Gastroesophageal sphincter (tissue), 4 donors: ENCODE measurements at regions not wholly inside any gene's neighbourhood (a gene's known extent, or its start where the extent isn't known, plus 50 kb on each side); places are given as distances from the start of the nearest gene placed in this dataset.

Source experiments
- ATAC-seq: fragments of 150-250 bp; one replicate; pipeline ENCODE4 v1.9.1; 2016; ENCODE audit warnings: mild to moderate bottlenecking, moderate library complexity
- H3K27ac ChIP-seq, 4 donors: fragments of 200-600 bp; sonication (generic) in 3 of 4; 1 replicate in 3 of 4; 2 replicates in 1 of 4; pipeline ENCODE4 v1.5.1; 2016 to 2019
- H3K27me3 ChIP-seq: fragments of 200-600 bp; sonication (generic); one replicate; pipeline ENCODE4 v1.5.1; 2019
- H3K36me3 ChIP-seq, 2 donors: fragments of 200-600 bp; sonication (generic); one replicate each; pipeline ENCODE4 v1.5.1; 2019; ENCODE audit warnings: control low read depth in 1 of 2
- H3K4me1 ChIP-seq, 3 donors: fragments of 200-600 bp; sonication (generic); 1 replicate in 2 of 3; 2 replicates in 1 of 3; pipeline ENCODE4 v1.5.1; 2016 to 2019; ENCODE audit warnings: control low read depth in 2 of 3
- H3K4me3 ChIP-seq, 2 donors: fragments of 200-600 bp; sonication (generic); one replicate each; pipeline ENCODE4 v1.5.1; 2019; ENCODE audit warnings: mild to moderate bottlenecking in 1 of 2, moderate library complexity in 1 of 2
- H3K9me3 ChIP-seq, 3 donors: fragments of 200-600 bp; sonication (generic); one replicate each; pipeline ENCODE4 v1.5.1; 2017 to 2019; ENCODE audit warnings: control low read depth in 2 of 3
- EP300 ChIP-seq: sonication (generic); formaldehyde crosslinking; IDR thresholded peaks from one replicate; pipeline ENCODE4 v1.6.1; 2017; ENCODE audit warnings: antibody characterized with exemption, mild to moderate bottlenecking
- POLR2A ChIP-seq, 2 donors: fragments of 450-650 bp; IDR thresholded peaks; one replicate each; pipeline ENCODE4 v1.6.1; 2017; ENCODE audit warnings: antibody characterized with exemption in 2 of 2, mild to moderate bottlenecking in 2 of 2, moderate library complexity in 1 of 2
- POLR2AphosphoS5 ChIP-seq: sonication (generic); formaldehyde crosslinking; IDR thresholded peaks from one replicate; pipeline ENCODE4 v1.6.1; 2017; ENCODE audit warnings: antibody characterized with exemption
- WGBS, 2 donors: methylation state at CpG; one replicate each; pipeline ENCODE4 v1.1.5; 2018; ENCODE audit warnings: low coverage in 1 of 2; 5-methylcytosine and 5-hydroxymethylcytosine counted together
- TF ChIP-seq, protein P1 (sequence below), 4 experiments: fragments of 200-600 bp in 2 of 4; fragments of 450-650 bp in 2 of 4; sonication (generic) in 1 of 4; IDR thresholded peaks; one replicate each; pipeline ENCODE4 v1.5.1; 2017 to 2019; ENCODE audit warnings: antibody characterized with exemption in 4 of 4, mild to moderate bottlenecking in 2 of 4, moderate library complexity in 2 of 4

DNA sequence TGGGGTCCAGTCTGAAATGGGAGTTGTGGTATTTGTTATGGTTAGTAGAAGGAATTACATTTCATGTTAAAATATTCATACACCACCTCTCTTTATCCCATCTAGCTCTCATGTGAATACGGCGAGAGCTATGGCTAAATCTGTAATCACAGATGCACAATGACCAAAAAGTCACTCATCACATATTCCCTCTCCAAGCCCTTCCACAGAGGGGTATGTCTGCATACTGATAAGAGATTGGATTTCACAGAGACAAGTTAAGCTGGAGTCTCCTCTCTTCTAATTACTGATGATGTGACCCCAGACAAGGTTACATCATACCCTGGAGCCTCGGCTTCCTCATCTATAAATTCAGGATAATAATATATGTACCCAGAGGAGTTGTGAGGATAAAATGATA lies 237.8 kb upstream of the RHOBTB1 start:
- 89 to 96% methylated on average over 2 to 3 of the region's 3 CpGs for WGBS, 2 donors
- H3K27me3 ChIP-seq: no peaks in the 10 kb centered on the region
- no peaks in the 10 kb centered on the region for H3K36me3 ChIP-seq
- no peak for TF ChIP-seq POLR2AphosphoS5
- no peak for TF ChIP-seq EP300
- TF ChIP-seq, protein P1, sequence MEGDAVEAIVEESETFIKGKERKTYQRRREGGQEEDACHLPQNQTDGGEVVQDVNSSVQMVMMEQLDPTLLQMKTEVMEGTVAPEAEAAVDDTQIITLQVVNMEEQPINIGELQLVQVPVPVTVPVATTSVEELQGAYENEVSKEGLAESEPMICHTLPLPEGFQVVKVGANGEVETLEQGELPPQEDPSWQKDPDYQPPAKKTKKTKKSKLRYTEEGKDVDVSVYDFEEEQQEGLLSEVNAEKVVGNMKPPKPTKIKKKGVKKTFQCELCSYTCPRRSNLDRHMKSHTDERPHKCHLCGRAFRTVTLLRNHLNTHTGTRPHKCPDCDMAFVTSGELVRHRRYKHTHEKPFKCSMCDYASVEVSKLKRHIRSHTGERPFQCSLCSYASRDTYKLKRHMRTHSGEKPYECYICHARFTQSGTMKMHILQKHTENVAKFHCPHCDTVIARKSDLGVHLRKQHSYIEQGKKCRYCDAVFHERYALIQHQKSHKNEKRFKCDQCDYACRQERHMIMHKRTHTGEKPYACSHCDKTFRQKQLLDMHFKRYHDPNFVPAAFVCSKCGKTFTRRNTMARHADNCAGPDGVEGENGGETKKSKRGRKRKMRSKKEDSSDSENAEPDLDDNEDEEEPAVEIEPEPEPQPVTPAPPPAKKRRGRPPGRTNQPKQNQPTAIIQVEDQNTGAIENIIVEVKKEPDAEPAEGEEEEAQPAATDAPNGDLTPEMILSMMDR (IDR thresholded peaks at IDR 0.05): no peak
- TF ChIP-seq POLR2A (IDR thresholded peaks at IDR 0.05): no peak
- H3K4me1 ChIP-seq: peaks cover 0 to 12% (median 0%) of the 10 kb centered on the region in 3 donors
- H3K27ac ChIP-seq: no peak overlapping the region
- no peaks in the 10 kb centered on the region for H3K9me3 ChIP-seq
- no peak overlapping the region for H3K4me3 ChIP-seq
- ATAC-seq: no peak

DNA sequence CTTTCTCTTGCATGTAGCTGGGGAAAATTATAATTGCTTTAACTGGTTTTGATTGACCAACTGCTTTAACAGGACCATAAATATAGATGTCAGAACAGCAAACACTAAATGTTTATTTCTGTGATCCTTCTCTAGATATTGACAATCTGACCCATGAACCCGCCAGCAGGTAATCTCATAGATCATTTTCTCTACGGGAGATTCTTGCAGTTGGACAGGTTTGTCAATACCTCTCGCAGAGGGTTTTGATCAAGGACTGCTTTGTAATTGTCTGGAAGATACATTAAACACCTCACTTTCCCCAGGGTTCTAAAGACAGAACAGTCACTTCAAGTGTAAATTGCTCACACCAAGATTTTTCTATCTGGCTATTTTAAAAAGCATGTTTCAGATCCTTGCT lies 235.8 kb upstream of the RHOBTB1 start:
- Histone ChIP-seq H3K4me3 (no peak overlapping the region), H3K4me1 (peaks cover 0 to 31% (median 0%) of the 10 kb centered on the region in 3 donors), H3K9me3 (no peaks in the 10 kb centered on the region), H3K27me3 (no peaks in the 10 kb centered on the region), H3K36me3 (no peaks in the 10 kb centered on the region), H3K27ac (no peak overlapping the region)
- WGBS, 2 donors: 82 to 96% methylated on average over 3 of the region's 3 CpGs
- ATAC-seq: no peak
- TF ChIP-seq POLR2A (IDR thresholded peaks at IDR 0.05): no peak
- TF ChIP-seq, protein P1 (IDR thresholded peaks at IDR 0.05): no peak

DNA sequence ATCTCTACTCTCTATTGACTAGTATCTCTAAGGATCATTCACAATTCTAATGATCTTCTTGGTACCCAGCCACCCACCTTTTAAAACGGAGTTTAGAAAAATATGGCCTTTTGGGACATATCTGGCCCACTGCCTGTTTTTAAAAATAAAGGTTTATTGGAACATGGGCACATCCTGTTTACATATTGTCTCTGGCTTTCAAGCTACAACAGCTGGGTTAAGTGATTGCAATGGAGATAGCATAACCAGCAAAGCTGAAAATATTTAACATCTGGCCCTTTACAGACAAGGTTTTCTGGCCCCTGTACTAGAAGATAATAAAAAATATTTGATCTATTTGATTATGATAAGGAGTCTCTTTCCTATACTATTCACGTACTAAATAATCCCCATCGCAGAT lies 232.4 kb upstream of the RHOBTB1 start:
- no peaks in the 10 kb centered on the region for H3K36me3 ChIP-seq
- WGBS, 2 donors: 29 to 65% methylated on average over 2 to 3 of the region's 3 CpGs
- peaks cover 0 to 47% (median 0%) of the 10 kb centered on the region in 3 donors for H3K4me1 ChIP-seq
- H3K4me3 ChIP-seq: no peak overlapping the region
- no peaks in the 10 kb centered on the region for H3K27me3 ChIP-seq
- no peak for ATAC-seq
- no peaks in the 10 kb centered on the region for H3K9me3 ChIP-seq
- TF ChIP-seq EP300: no peak
- TF ChIP-seq, protein P1 (IDR thresholded peaks at IDR 0.05): no peak
- H3K27ac ChIP-seq: no peak overlapping the region

DNA sequence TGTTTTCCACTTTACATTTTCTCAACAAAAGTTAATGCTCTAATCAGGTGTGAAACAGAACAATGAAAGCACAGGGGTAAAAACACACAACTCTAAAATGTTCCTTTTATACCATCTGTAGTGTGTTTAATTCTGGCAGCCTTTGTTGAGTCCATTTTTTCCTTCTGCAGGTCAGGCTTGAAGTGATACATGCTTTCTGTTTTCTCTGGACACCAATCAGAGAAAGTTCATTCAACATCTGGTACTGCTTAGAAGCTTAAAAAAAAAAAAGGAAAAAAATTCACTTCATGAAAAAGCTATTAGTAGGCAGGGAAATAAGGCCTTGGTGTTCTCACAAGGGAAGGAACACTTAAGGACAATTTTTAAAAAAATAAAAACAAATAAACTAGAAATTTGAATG lies 231.3 kb upstream of the RHOBTB1 start:
- no peaks in the 10 kb centered on the region for H3K27me3 ChIP-seq
- no peak for ATAC-seq
- TF ChIP-seq POLR2AphosphoS5: no peak
- TF ChIP-seq EP300: no peak
- TF ChIP-seq POLR2A (IDR thresholded peaks at IDR 0.05): no peak
- TF ChIP-seq, protein P1 (IDR thresholded peaks at IDR 0.05): no peak
- H3K36me3 ChIP-seq: no peaks in the 10 kb centered on the region
- H3K27ac ChIP-seq: peak overlapping the region in 2 of 4 donors; percentile 6 to 32
- no peak overlapping the region for H3K4me3 ChIP-seq
- H3K9me3 ChIP-seq: no peaks in the 10 kb centered on the region
- peaks cover 0 to 47% (median 0%) of the 10 kb centered on the region in 3 donors for H3K4me1 ChIP-seq

DNA sequence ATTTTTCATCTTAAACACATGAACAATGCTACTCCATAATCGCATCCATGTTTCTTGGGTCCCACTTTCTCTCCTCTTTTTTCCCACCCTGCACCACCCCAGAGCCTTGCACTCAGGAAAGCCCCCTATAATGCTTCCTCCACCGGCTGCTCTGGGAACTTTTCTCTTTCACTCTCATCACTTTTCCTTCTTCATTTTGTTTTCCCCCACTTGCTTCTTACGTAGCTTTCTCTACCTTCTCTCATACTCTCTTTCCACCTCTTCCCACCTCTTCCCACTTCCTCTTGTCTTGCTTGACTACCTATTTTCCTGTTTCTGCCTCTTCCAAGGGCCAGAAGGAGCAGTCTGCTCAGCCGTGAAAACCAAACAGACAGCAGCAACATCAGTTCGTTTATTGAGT lies 229.5 kb upstream of the RHOBTB1 start:
- Histone ChIP-seq H3K9me3 (no peaks in the 10 kb centered on the region), H3K27ac (no peak overlapping the region), H3K4me1 (peaks cover 0 to 53% (median 4%) of the 10 kb centered on the region in 3 donors), H3K27me3 (no peaks in the 10 kb centered on the region), H3K4me3 (no peak overlapping the region), H3K36me3 (no peaks in the 10 kb centered on the region)
- 75 to 78% methylated on average over 4 of the region's 5 CpGs for WGBS, 2 donors
- no peak for ATAC-seq
- TF ChIP-seq POLR2AphosphoS5: no peak
- TF ChIP-seq EP300: no peak
- TF ChIP-seq POLR2A (IDR thresholded peaks at IDR 0.05): no peak
- TF ChIP-seq, protein P1 (IDR thresholded peaks at IDR 0.05): no peak
